Tibial artery (tissue), 4 donors: ENCODE measurements at regions not wholly inside any gene's neighbourhood (a gene's known extent, or its start where the extent isn't known, plus 50 kb on each side); places are given as distances from the start of the nearest gene placed in this dataset.

ENCODE experiments used
- DNase-seq, 2 donors: peaks; one replicate each; pipeline ENCODE4 v3.0.0-alpha.2; 2019
- H3K27ac ChIP-seq, 2 donors: fragments of 200-600 bp; sonication (generic) in 1 of 2; 1 replicate in 1 of 2; 2 replicates in 1 of 2; pipeline ENCODE4 v1.5.1; 2018 to 2019; ENCODE audit warnings: mild to moderate bottlenecking in 1 of 2
- H3K27me3 ChIP-seq, 2 donors: fragments of 200-600 bp; sonication (generic) in 1 of 2; one replicate each; pipeline versions ENCODE4 v1.5.1 to v1.6.0; 2016 to 2019
- H3K36me3 ChIP-seq, 3 donors: fragments of 200-600 bp; sonication (generic) in 2 of 3; one replicate each; pipeline ENCODE4 v1.5.1; 2016 to 2019; ENCODE audit warnings: mild to moderate bottlenecking in 2 of 3
- H3K4me1 ChIP-seq, 4 donors: fragments of 200-600 bp; sonication (generic) in 2 of 4; 1 replicate in 3 of 4; 2 replicates in 1 of 4; pipeline ENCODE4 v1.5.1; 2016 to 2019
- H3K4me3 ChIP-seq, 2 donors: fragments of 200-600 bp; sonication (generic) in 1 of 2; 1 replicate in 1 of 2; 2 replicates in 1 of 2; pipeline ENCODE4 v1.5.1; 2018 to 2019; ENCODE audit warnings: mild to moderate bottlenecking in 2 of 2
- H3K9me3 ChIP-seq, 3 donors: fragments of 200-600 bp; sonication (generic) in 1 of 3; one replicate each; pipeline ENCODE4 v1.5.1; 2016 to 2019
- CTCF ChIP-seq, 2 experiments: fragments of 200-600 bp in 1 of 2; fragments of 450-650 bp in 1 of 2; IDR thresholded peaks; one replicate each; pipeline ENCODE4 v1.5.1; 2017 to 2019; ENCODE audit warnings: antibody characterized with exemption in 2 of 2, mild to moderate bottlenecking in 1 of 2, moderate library complexity in 1 of 2
- intact Hi-C: fragments of 100-400 bp; cut with DNase I; formaldehyde crosslinking; loops from one replicate; pipeline ENCODE4 v1.15.0; 2023; ENCODE audit warnings: low total_unique reads

GRCh38 chr13:31930901-31931522, 100.6 kb upstream of the FRY start:
- no peaks in the 10 kb centered on the region for H3K27me3 ChIP-seq
- no peak overlapping the region for H3K4me3 ChIP-seq
- no peak overlapping the region for H3K27ac ChIP-seq
- peaks cover 0 to 32% (median 5%) of the 10 kb centered on the region in 4 donors for H3K4me1 ChIP-seq
- DNase-seq, result no peak
- H3K36me3 ChIP-seq, result no peaks in the 10 kb centered on the region
- TF ChIP-seq CTCF (IDR thresholded peaks at IDR 0.05), result no peak
- H3K9me3 ChIP-seq, result no peaks in the 10 kb centered on the region
- intact Hi-C loops, result no loop called here

GRCh38 chr13:31937436-31937835, 94.1 kb upstream of the FRY start:
- H3K36me3 ChIP-seq, result no peaks in the 10 kb centered on the region
- no peak overlapping the region for H3K27ac ChIP-seq
- TF ChIP-seq CTCF (IDR thresholded peaks at IDR 0.05), result no peak
- peaks cover 0 to 9% (median 2%) of the 10 kb centered on the region in 4 donors for H3K4me1 ChIP-seq
- intact Hi-C loops, result no loop called here
- H3K27me3 ChIP-seq, result no peaks in the 10 kb centered on the region
- no peaks in the 10 kb centered on the region for H3K9me3 ChIP-seq
- H3K4me3 ChIP-seq, result no peak overlapping the region
- DNase-seq, result no peak

GRCh38 chr13:31940076-31940475, 91.5 kb upstream of the FRY start:
- Histone ChIP-seq H3K27me3 (no peaks in the 10 kb centered on the region), H3K36me3 (no peaks in the 10 kb centered on the region), H3K9me3 (no peaks in the 10 kb centered on the region), H3K4me1 (peaks cover 0 to 9% (median 8%) of the 10 kb centered on the region in 4 donors), H3K27ac (no peak overlapping the region), H3K4me3 (no peak overlapping the region)
- intact Hi-C loops, result no loop called here
- DNase-seq, result no peak
- no peak for TF ChIP-seq CTCF (IDR thresholded peaks at IDR 0.05)

GRCh38 chr13:31943591-31943990, 88.0 kb upstream of the FRY start:
- no peak for DNase-seq
- Histone ChIP-seq H3K9me3 (no peaks in the 10 kb centered on the region), H3K4me3 (no peak overlapping the region), H3K27me3 (no peaks in the 10 kb centered on the region), H3K36me3 (peaks cover 0 to 6% (median 0%) of the 10 kb centered on the region in 3 donors), H3K27ac (no peak overlapping the region), H3K4me1 (peaks cover 0 to 38% (median 11%) of the 10 kb centered on the region in 4 donors)
- intact Hi-C loops, result no loop called here
- no peak for TF ChIP-seq CTCF (IDR thresholded peaks at IDR 0.05)

GRCh38 chr13:31944262-31945160, 87.1 kb upstream of the FRY start:
- no peaks in the 10 kb centered on the region for H3K27me3 ChIP-seq
- intact Hi-C loops, result no loop called here

More at GRCh38 chr13:31944262-31945160, 87.1 kb upstream of the FRY start:
- peaks cover 0 to 11% (median 0%) of the 10 kb centered on the region in 3 donors for H3K36me3 ChIP-seq
- H3K9me3 ChIP-seq, result no peaks in the 10 kb centered on the region
- H3K4me1 ChIP-seq, result peaks cover 0 to 38% (median 11%) of the 10 kb centered on the region in 4 donors
- DNase-seq, result no peak
- H3K27ac ChIP-seq, result peak overlapping the region; percentile 34 to 43
- TF ChIP-seq CTCF (IDR thresholded peaks at IDR 0.05), result no peak
- H3K4me3 ChIP-seq, result no peak overlapping the region
